Breast epithelium (tissue), 3 donors: ENCODE measurements at regions not wholly inside any gene's neighbourhood (a gene's known extent, or its start where the extent isn't known, plus 50 kb on each side); places are given as distances from the start of the nearest gene placed in this dataset.

Experiments
- CTCF ChIP-seq, 3 donors: fragments of 450-650 bp; IDR thresholded peaks; one replicate each; pipeline ENCODE4 v1.5.1; 2016 to 2017; ENCODE audit warnings: antibody characterized with exemption in 3 of 3, mild to moderate bottlenecking in 3 of 3, moderate library complexity in 3 of 3
- POLR2A ChIP-seq: fragments of 450-650 bp; IDR thresholded peaks from one replicate; pipeline ENCODE4 v1.6.1; 2016; ENCODE audit warnings: antibody characterized with exemption, mild to moderate bottlenecking, moderate library complexity
- POLR2AphosphoS5 ChIP-seq, 3 donors: sonication (generic); formaldehyde crosslinking; IDR thresholded peaks; one replicate each; pipeline ENCODE4 v1.6.1; 2017; ENCODE audit warnings: antibody characterized with exemption in 3 of 3

- TF ChIP-seq CTCF (IDR thresholded peaks at IDR 0.05) (no peak), POLR2AphosphoS5 (IDR thresholded peaks at IDR 0.05) (no peak), POLR2A (no peak)
These were observed 304.6 kb downstream of the ACTL7B start for GRCh38 chr9:108551030-108551841.
